ENCODE measurements at regions not wholly inside any gene's neighbourhood (a gene's known extent, or its start where the extent isn't known, plus 50 kb on each side); places are given as distances from the start of the nearest gene placed in this dataset.

- TF ChIP-seq, protein P1, sequence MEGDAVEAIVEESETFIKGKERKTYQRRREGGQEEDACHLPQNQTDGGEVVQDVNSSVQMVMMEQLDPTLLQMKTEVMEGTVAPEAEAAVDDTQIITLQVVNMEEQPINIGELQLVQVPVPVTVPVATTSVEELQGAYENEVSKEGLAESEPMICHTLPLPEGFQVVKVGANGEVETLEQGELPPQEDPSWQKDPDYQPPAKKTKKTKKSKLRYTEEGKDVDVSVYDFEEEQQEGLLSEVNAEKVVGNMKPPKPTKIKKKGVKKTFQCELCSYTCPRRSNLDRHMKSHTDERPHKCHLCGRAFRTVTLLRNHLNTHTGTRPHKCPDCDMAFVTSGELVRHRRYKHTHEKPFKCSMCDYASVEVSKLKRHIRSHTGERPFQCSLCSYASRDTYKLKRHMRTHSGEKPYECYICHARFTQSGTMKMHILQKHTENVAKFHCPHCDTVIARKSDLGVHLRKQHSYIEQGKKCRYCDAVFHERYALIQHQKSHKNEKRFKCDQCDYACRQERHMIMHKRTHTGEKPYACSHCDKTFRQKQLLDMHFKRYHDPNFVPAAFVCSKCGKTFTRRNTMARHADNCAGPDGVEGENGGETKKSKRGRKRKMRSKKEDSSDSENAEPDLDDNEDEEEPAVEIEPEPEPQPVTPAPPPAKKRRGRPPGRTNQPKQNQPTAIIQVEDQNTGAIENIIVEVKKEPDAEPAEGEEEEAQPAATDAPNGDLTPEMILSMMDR (tag by site-specific recombination; IDR thresholded peaks at IDR 0.05) = no peak
- no peak for TF ChIP-seq GFI1B (tag by site-specific recombination; IDR thresholded peaks at IDR 0.05)
- no peak for TF ChIP-seq ZNF274 (IDR thresholded peaks at IDR 0.05; ENCODE audit: low read length)
- no peak for TF ChIP-seq ZNF274 (tag by site-specific recombination; IDR thresholded peaks at IDR 0.05; ENCODE audit: borderline replicate concordance)
- TF ChIP-seq HOXA7 (CRISPR knock-in tag; IDR thresholded peaks at IDR 0.05; ENCODE audit: borderline replicate concordance) = no peak
- no peak for TF ChIP-seq ZNF248 (tag by site-specific recombination; IDR thresholded peaks at IDR 0.05)
These were observed 158.5 kb downstream of the BTBD3 start for GRCh38 chr20:12076200-12076599.
